ENCODE measurements at regions not wholly inside any gene's neighbourhood (a gene's known extent, or its start where the extent isn't known, plus 50 kb on each side); places are given as distances from the start of the nearest gene placed in this dataset.

DNA sequence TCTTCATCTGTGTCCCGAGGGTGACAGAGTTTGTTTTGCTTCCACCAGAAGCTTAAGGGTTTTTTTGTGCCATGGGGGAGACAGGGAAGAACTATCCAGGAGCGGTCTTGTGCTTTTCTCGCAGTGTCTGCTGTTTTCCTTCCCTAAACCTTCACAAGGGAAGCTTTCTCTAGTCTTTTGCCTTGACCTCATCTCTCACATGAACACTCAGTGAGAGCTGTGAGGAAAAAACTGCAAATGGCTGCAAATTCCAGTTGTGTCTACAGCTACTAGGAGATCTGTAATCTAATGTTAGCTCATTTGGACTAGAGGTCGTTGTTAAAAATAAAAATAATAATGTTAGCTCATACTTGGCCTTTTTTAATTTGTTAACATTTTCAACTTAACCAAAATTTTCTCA, 264.7 kb upstream of the SESN3 start:
- Histone ChIP-seq H3K27ac (ENCODE audit: low read depth in 2 of 2, low read length in 2 of 2) (no peak overlapping the region), H3K27me3 (ENCODE audit: control insufficient read depth in 2 of 2, insufficient read depth in 2 of 2, low read length in 2 of 2) (no peaks in the 10 kb centered on the region), H3K36me3 (ENCODE audit: control insufficient read depth in 2 of 2, insufficient read depth in 2 of 2, low read length in 2 of 2) (no peaks in the 10 kb centered on the region), H3K4me1 (ENCODE audit: control insufficient read depth in 2 of 2, insufficient read depth in 2 of 2, low read length in 2 of 2) (no peaks in the 10 kb centered on the region), H3K9ac (ENCODE audit: low read depth in 1 of 2, low read length in 2 of 2) (no peak overlapping the region), H3K9me3 (ENCODE audit: control insufficient read depth in 2 of 2, low read length in 2 of 2) (no peaks in the 10 kb centered on the region), H3K4me3 (ENCODE audit: low read length in 2 of 2) (no peak overlapping the region)

DNA sequence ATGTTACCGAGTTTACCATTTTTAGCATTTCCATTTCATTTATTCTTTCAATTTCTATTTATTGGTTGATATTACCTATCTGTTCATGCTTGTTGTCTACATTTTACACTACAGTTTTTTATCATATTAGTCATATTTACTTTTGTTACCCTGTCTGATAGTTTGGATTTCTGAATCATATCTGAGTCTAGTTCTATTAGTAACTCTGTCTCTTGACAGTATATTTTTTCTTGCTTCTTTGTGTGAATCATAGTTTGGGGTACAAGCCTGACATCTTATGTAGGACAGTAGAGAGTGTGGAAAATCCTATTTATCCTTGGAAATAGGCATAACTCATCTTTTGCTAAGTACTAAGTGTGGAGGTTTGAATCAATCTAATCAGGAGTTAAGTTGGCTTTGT, 263.9 kb upstream of the SESN3 start:
- H3K27ac ChIP-seq (ENCODE audit: low read depth in 2 of 2, low read length in 2 of 2) = no peak overlapping the region
- H3K9me3 ChIP-seq (ENCODE audit: control insufficient read depth in 2 of 2, low read length in 2 of 2) = no peaks in the 10 kb centered on the region
- H3K27me3 ChIP-seq (ENCODE audit: control insufficient read depth in 2 of 2, insufficient read depth in 2 of 2, low read length in 2 of 2) = no peaks in the 10 kb centered on the region
- no peaks in the 10 kb centered on the region for H3K36me3 ChIP-seq (ENCODE audit: control insufficient read depth in 2 of 2, insufficient read depth in 2 of 2, low read length in 2 of 2)
- H3K4me1 ChIP-seq (ENCODE audit: control insufficient read depth in 2 of 2, insufficient read depth in 2 of 2, low read length in 2 of 2) = no peaks in the 10 kb centered on the region
- no peak overlapping the region for H3K9ac ChIP-seq (ENCODE audit: low read depth in 1 of 2, low read length in 2 of 2)
- no peak overlapping the region for H3K4me3 ChIP-seq (ENCODE audit: low read length in 2 of 2)

DNA sequence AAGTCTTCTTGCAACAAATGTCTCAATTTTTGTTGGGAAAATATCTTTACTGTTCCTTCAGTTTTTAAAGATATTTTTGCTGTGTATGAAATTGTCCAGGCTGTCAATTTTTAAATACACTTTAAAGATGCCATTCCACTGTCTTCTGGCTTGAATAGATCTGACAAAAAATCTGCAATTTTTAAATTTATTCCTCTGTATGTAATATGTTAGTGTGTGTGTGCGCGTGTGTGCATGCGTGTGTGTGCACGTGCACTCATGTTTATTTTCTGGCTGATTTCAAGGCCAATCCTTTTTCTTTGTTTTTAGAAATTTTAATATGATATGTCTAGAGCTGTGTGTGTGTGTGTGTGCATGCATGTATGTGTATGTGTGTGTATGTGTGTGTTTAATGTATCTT, 263.2 kb upstream of the SESN3 start:
- H3K4me1 ChIP-seq (ENCODE audit: control insufficient read depth in 2 of 2, insufficient read depth in 2 of 2, low read length in 2 of 2) = no peaks in the 10 kb centered on the region
- H3K9ac ChIP-seq (ENCODE audit: low read depth in 1 of 2, low read length in 2 of 2) = no peak overlapping the region
- no peak overlapping the region for H3K27ac ChIP-seq (ENCODE audit: low read depth in 2 of 2, low read length in 2 of 2)
- no peaks in the 10 kb centered on the region for H3K9me3 ChIP-seq (ENCODE audit: control insufficient read depth in 2 of 2, low read length in 2 of 2)
- no peak overlapping the region for H3K4me3 ChIP-seq (ENCODE audit: low read length in 2 of 2)
- no peaks in the 10 kb centered on the region for H3K27me3 ChIP-seq (ENCODE audit: control insufficient read depth in 2 of 2, insufficient read depth in 2 of 2, low read length in 2 of 2)
- H3K36me3 ChIP-seq (ENCODE audit: control insufficient read depth in 2 of 2, insufficient read depth in 2 of 2, low read length in 2 of 2) = no peaks in the 10 kb centered on the region

- H3K36me3 ChIP-seq (ENCODE audit: control insufficient read depth in 2 of 2, insufficient read depth in 2 of 2, low read length in 2 of 2) = no peaks in the 10 kb centered on the region
- H3K4me3 ChIP-seq (ENCODE audit: low read length in 2 of 2) = no peak overlapping the region
- no peak overlapping the region for H3K27ac ChIP-seq (ENCODE audit: low read depth in 2 of 2, low read length in 2 of 2)
- H3K4me1 ChIP-seq (ENCODE audit: control insufficient read depth in 2 of 2, insufficient read depth in 2 of 2, low read length in 2 of 2) = no peaks in the 10 kb centered on the region
- no peaks in the 10 kb centered on the region for H3K9me3 ChIP-seq (ENCODE audit: control insufficient read depth in 2 of 2, low read length in 2 of 2)
- H3K9ac ChIP-seq (ENCODE audit: low read depth in 1 of 2, low read length in 2 of 2) = no peak overlapping the region
- no peaks in the 10 kb centered on the region for H3K27me3 ChIP-seq (ENCODE audit: control insufficient read depth in 2 of 2, insufficient read depth in 2 of 2, low read length in 2 of 2)
Measured at GRCh38 chr11:95490625-95491024, 259.6 kb upstream of the SESN3 start.

GRCh38 chr11:95487938-95488337, 256.9 kb upstream of the SESN3 start:
- Histone ChIP-seq H3K9ac (ENCODE audit: low read depth in 1 of 2, low read length in 2 of 2) (no peak overlapping the region), H3K9me3 (ENCODE audit: control insufficient read depth in 2 of 2, low read length in 2 of 2) (no peaks in the 10 kb centered on the region), H3K4me1 (ENCODE audit: control insufficient read depth in 2 of 2, insufficient read depth in 2 of 2, low read length in 2 of 2) (no peaks in the 10 kb centered on the region), H3K4me3 (ENCODE audit: low read length in 2 of 2) (no peak overlapping the region), H3K27ac (ENCODE audit: low read depth in 2 of 2, low read length in 2 of 2) (no peak overlapping the region), H3K36me3 (ENCODE audit: control insufficient read depth in 2 of 2, insufficient read depth in 2 of 2, low read length in 2 of 2) (no peaks in the 10 kb centered on the region), H3K27me3 (ENCODE audit: control insufficient read depth in 2 of 2, insufficient read depth in 2 of 2, low read length in 2 of 2) (no peaks in the 10 kb centered on the region)

DNA sequence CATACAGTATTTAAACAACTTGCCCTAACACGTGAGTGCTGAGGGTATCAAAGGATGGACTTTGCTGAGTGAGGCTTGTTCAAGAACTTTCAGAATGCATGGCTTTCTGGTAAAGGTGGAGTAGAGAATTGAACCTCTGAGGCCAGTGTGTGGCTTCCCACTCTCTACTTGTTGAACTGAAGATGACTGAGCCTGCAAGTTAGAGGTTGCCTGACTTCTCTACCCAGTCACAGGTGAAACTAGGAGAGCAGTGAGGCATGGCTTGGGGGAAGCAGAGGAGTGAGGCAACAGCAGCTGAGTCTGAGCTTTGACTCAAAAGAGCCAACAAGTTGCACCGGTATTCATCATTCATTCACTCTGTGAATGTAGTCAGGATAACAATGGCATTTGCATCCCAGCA, 256.4 kb upstream of the SESN3 start:
- Histone ChIP-seq H3K36me3 (ENCODE audit: control insufficient read depth in 2 of 2, insufficient read depth in 2 of 2, low read length in 2 of 2) (no peaks in the 10 kb centered on the region), H3K4me1 (ENCODE audit: control insufficient read depth in 2 of 2, insufficient read depth in 2 of 2, low read length in 2 of 2) (no peaks in the 10 kb centered on the region), H3K9me3 (ENCODE audit: control insufficient read depth in 2 of 2, low read length in 2 of 2) (no peaks in the 10 kb centered on the region), H3K9ac (ENCODE audit: low read depth in 1 of 2, low read length in 2 of 2) (no peak overlapping the region), H3K4me3 (ENCODE audit: low read length in 2 of 2) (no peak overlapping the region), H3K27me3 (ENCODE audit: control insufficient read depth in 2 of 2, insufficient read depth in 2 of 2, low read length in 2 of 2) (no peaks in the 10 kb centered on the region), H3K27ac (ENCODE audit: low read depth in 2 of 2, low read length in 2 of 2) (no peak overlapping the region)

DNA sequence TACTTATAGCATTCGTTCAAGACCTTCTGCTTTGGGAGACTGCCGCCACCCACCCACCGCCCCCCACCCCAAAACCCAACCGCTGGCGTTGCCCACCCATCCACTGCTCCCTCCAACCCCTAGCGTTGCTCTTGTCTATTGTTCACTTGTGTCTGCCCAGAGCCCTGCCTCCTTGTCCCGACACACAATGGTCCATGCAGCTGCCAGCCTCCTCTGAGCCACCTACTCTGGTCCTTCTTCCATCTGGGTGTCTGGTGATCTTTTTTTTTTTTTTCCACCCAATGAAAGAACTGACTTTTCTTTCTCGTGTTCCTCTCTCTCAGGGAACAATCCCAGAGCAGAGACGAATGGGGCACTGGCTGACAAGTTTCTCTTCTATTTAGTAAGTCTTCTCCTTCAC, 256.0 kb upstream of the SESN3 start:
- Histone ChIP-seq H3K9me3 (ENCODE audit: control insufficient read depth in 2 of 2, low read length in 2 of 2) (no peaks in the 10 kb centered on the region), H3K4me3 (ENCODE audit: low read length in 2 of 2) (no peak overlapping the region), H3K27ac (ENCODE audit: low read depth in 2 of 2, low read length in 2 of 2) (no peak overlapping the region), H3K27me3 (ENCODE audit: control insufficient read depth in 2 of 2, insufficient read depth in 2 of 2, low read length in 2 of 2) (no peaks in the 10 kb centered on the region), H3K36me3 (ENCODE audit: control insufficient read depth in 2 of 2, insufficient read depth in 2 of 2, low read length in 2 of 2) (no peaks in the 10 kb centered on the region), H3K9ac (ENCODE audit: low read depth in 1 of 2, low read length in 2 of 2) (no peak overlapping the region), H3K4me1 (ENCODE audit: control insufficient read depth in 2 of 2, insufficient read depth in 2 of 2, low read length in 2 of 2) (no peaks in the 10 kb centered on the region)

GRCh38 chr11:95486466-95486865, 255.5 kb upstream of the SESN3 start:
- no peaks in the 10 kb centered on the region for H3K36me3 ChIP-seq (ENCODE audit: control insufficient read depth in 2 of 2, insufficient read depth in 2 of 2, low read length in 2 of 2)
- no peaks in the 10 kb centered on the region for H3K27me3 ChIP-seq (ENCODE audit: control insufficient read depth in 2 of 2, insufficient read depth in 2 of 2, low read length in 2 of 2)
- H3K9me3 ChIP-seq (ENCODE audit: control insufficient read depth in 2 of 2, low read length in 2 of 2) = no peaks in the 10 kb centered on the region
- no peak overlapping the region for H3K27ac ChIP-seq (ENCODE audit: low read depth in 2 of 2, low read length in 2 of 2)
- H3K4me3 ChIP-seq (ENCODE audit: low read length in 2 of 2) = no peak overlapping the region
- no peak overlapping the region for H3K9ac ChIP-seq (ENCODE audit: low read depth in 1 of 2, low read length in 2 of 2)
- no peaks in the 10 kb centered on the region for H3K4me1 ChIP-seq (ENCODE audit: control insufficient read depth in 2 of 2, insufficient read depth in 2 of 2, low read length in 2 of 2)

DNA sequence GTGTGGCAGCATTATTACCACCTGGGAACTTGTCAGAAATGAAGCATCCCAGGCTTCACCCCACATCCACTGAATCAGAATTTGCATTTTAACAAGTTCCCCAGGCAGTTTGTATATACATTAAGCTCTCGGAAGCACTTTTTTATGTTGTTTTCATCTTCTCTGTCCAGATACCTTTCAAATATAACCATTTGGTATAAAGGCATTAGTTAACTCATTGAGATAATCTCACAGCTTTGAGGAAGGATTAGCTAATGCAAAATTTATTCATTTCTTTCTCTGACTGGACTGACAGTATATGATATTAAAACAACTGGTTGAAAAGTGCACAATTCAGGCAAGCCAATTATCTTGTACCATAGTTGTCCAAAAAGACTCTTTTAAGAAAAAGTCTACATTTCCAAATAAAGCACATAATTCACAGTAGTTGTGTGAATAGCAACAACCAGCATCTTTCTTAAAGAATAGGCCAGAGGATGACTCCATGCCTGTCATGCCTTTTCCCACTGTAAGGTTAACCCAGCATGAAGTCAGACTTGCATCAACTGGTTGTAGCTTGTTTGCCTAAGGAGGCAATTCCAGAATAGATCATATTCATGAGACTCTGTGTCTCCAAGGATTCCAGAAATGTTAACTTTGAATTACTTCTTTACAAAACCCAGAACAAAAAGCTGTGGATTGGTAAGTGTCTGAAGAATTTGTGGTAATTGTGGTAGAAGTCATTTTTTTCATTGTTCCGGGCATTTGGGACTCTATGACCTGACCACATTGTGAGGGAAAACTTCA, 254.3 kb upstream of the SESN3 start:
- H3K27me3 ChIP-seq (ENCODE audit: control insufficient read depth in 2 of 2, insufficient read depth in 2 of 2, low read length in 2 of 2) = no peaks in the 10 kb centered on the region
- H3K4me3 ChIP-seq (ENCODE audit: low read length in 2 of 2) = no peak overlapping the region
- no peak overlapping the region for H3K27ac ChIP-seq (ENCODE audit: low read depth in 2 of 2, low read length in 2 of 2)
- H3K36me3 ChIP-seq (ENCODE audit: control insufficient read depth in 2 of 2, insufficient read depth in 2 of 2, low read length in 2 of 2) = no peaks in the 10 kb centered on the region
- H3K9me3 ChIP-seq (ENCODE audit: control insufficient read depth in 2 of 2, low read length in 2 of 2) = no peaks in the 10 kb centered on the region
- H3K4me1 ChIP-seq (ENCODE audit: control insufficient read depth in 2 of 2, insufficient read depth in 2 of 2, low read length in 2 of 2) = no peaks in the 10 kb centered on the region
- no peak overlapping the region for H3K9ac ChIP-seq (ENCODE audit: low read depth in 1 of 2, low read length in 2 of 2)

GRCh38 chr11:95483339-95483738, 252.3 kb upstream of the SESN3 start:
- Histone ChIP-seq H3K27me3 (ENCODE audit: control insufficient read depth in 2 of 2, insufficient read depth in 2 of 2, low read length in 2 of 2) (no peaks in the 10 kb centered on the region), H3K9ac (ENCODE audit: low read depth in 1 of 2, low read length in 2 of 2) (no peak overlapping the region), H3K36me3 (ENCODE audit: control insufficient read depth in 2 of 2, insufficient read depth in 2 of 2, low read length in 2 of 2) (no peaks in the 10 kb centered on the region), H3K9me3 (ENCODE audit: control insufficient read depth in 2 of 2, low read length in 2 of 2) (no peaks in the 10 kb centered on the region), H3K27ac (ENCODE audit: low read depth in 2 of 2, low read length in 2 of 2) (no peak overlapping the region), H3K4me1 (ENCODE audit: control insufficient read depth in 2 of 2, insufficient read depth in 2 of 2, low read length in 2 of 2) (no peaks in the 10 kb centered on the region), H3K4me3 (ENCODE audit: low read length in 2 of 2) (no peak overlapping the region)

DNA sequence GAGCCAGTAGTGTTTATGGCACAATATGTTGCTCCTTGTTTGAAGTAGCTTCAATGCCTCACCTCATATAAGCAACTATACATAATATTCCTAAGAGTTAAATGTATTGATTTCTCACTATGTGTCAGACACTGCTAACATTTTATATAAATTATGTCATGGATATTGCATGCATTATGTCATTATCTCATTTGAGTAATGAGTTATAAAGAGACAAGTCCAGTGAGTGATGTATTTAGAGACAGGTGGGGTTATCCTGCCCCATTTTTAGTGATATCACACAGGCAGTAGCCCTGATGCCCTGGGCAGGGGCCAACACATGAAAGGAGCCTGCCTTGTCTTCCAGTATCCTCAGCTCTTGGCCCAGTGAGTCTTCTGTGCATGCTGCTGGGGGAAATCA, 247.0 kb upstream of the SESN3 start:
- no peaks in the 10 kb centered on the region for H3K4me1 ChIP-seq (ENCODE audit: control insufficient read depth in 2 of 2, insufficient read depth in 2 of 2, low read length in 2 of 2)
- no peak overlapping the region for H3K4me3 ChIP-seq (ENCODE audit: low read length in 2 of 2)
- no peak overlapping the region for H3K27ac ChIP-seq (ENCODE audit: low read depth in 2 of 2, low read length in 2 of 2)
- H3K9ac ChIP-seq (ENCODE audit: low read depth in 1 of 2, low read length in 2 of 2) = no peak overlapping the region
- H3K27me3 ChIP-seq (ENCODE audit: control insufficient read depth in 2 of 2, insufficient read depth in 2 of 2, low read length in 2 of 2) = no peaks in the 10 kb centered on the region
- H3K36me3 ChIP-seq (ENCODE audit: control insufficient read depth in 2 of 2, insufficient read depth in 2 of 2, low read length in 2 of 2) = no peaks in the 10 kb centered on the region
- H3K9me3 ChIP-seq (ENCODE audit: control insufficient read depth in 2 of 2, low read length in 2 of 2) = no peaks in the 10 kb centered on the region
